ENCODE measurements at regions not wholly inside any gene's neighbourhood (a gene's known extent, or its start where the extent isn't known, plus 50 kb on each side); places are given as distances from the start of the nearest gene placed in this dataset.

- no peak for TF ChIP-seq SIX5 (IDR thresholded peaks at IDR 0.05; ENCODE audit: borderline replicate concordance in 1 of 2, insufficient read depth in 1 of 2, low read depth in 1 of 2, low read length in 2 of 2)
- TF ChIP-seq RAD21 (CRISPR knock-in tag; conservative IDR thresholded peaks at IDR 0.05 in 1 of 2, IDR thresholded peaks at IDR 0.05 in 1 of 2): peak; percentile 77 to 78
- TF ChIP-seq, protein P1, sequence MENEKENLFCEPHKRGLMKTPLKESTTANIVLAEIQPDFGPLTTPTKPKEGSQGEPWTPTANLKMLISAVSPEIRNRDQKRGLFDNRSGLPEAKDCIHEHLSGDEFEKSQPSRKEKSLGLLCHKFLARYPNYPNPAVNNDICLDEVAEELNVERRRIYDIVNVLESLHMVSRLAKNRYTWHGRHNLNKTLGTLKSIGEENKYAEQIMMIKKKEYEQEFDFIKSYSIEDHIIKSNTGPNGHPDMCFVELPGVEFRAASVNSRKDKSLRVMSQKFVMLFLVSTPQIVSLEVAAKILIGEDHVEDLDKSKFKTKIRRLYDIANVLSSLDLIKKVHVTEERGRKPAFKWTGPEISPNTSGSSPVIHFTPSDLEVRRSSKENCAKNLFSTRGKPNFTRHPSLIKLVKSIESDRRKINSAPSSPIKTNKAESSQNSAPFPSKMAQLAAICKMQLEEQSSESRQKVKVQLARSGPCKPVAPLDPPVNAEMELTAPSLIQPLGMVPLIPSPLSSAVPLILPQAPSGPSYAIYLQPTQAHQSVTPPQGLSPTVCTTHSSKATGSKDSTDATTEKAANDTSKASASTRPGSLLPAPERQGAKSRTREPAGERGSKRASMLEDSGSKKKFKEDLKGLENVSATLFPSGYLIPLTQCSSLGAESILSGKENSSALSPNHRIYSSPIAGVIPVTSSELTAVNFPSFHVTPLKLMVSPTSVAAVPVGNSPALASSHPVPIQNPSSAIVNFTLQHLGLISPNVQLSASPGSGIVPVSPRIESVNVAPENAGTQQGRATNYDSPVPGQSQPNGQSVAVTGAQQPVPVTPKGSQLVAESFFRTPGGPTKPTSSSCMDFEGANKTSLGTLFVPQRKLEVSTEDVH (IDR thresholded peaks at IDR 0.05; ENCODE audit: low read depth, partially characterized antibody): no peak
These were observed 73.3 kb downstream of the TASL start (continued) for GRCh38 chrX:30504309-30504708.

DNA sequence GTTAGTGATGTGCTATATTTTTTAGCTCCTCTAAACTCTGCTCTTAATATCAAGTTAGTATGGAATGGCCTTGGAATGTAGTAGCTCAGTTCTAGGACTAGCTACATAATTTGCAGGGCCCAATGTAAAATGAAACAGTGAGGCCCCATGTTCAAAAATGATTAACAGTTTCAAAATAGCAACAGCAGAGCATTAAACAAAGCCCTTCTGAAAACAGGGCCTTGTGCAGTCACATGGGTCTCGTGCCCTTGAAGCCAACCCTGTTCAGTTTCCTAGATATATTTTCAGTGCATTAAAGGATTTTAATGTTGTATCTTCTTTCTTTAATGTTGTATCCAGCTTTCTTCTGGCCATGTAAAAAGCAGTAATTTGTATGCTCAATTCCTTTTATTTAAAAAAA lies 82.1 kb downstream of the TASL start:
- H3K79me2 ChIP-seq (ENCODE audit: control insufficient read depth, insufficient read depth, low read length): no peaks in the 10 kb centered on the region
- BruUV-seq (replicated peaks): no TSS peak
- no peaks in the 10 kb centered on the region for H3K9me3 ChIP-seq (replicated peaks; ENCODE audit: control insufficient read depth, insufficient read depth, low read depth, low read length)
- TF ChIP-seq ATF7 (IDR thresholded peaks at IDR 0.05) (no peak), ZNF277 (CRISPR knock-in tag; IDR thresholded peaks at IDR 0.05; ENCODE audit: borderline replicate concordance) (no peak), TGIF2 (CRISPR knock-in tag; IDR thresholded peaks at IDR 0.05) (no peak)
- TF ChIP-seq, protein P2, sequence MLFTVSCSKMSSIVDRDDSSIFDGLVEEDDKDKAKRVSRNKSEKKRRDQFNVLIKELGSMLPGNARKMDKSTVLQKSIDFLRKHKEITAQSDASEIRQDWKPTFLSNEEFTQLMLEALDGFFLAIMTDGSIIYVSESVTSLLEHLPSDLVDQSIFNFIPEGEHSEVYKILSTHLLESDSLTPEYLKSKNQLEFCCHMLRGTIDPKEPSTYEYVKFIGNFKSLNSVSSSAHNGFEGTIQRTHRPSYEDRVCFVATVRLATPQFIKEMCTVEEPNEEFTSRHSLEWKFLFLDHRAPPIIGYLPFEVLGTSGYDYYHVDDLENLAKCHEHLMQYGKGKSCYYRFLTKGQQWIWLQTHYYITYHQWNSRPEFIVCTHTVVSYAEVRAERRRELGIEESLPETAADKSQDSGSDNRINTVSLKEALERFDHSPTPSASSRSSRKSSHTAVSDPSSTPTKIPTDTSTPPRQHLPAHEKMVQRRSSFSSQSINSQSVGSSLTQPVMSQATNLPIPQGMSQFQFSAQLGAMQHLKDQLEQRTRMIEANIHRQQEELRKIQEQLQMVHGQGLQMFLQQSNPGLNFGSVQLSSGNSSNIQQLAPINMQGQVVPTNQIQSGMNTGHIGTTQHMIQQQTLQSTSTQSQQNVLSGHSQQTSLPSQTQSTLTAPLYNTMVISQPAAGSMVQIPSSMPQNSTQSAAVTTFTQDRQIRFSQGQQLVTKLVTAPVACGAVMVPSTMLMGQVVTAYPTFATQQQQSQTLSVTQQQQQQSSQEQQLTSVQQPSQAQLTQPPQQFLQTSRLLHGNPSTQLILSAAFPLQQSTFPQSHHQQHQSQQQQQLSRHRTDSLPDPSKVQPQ (CRISPR knock-in tag; IDR thresholded peaks at IDR 0.05; ENCODE audit: borderline replicate concordance): no peak
- TF ChIP-seq, protein P3, sequence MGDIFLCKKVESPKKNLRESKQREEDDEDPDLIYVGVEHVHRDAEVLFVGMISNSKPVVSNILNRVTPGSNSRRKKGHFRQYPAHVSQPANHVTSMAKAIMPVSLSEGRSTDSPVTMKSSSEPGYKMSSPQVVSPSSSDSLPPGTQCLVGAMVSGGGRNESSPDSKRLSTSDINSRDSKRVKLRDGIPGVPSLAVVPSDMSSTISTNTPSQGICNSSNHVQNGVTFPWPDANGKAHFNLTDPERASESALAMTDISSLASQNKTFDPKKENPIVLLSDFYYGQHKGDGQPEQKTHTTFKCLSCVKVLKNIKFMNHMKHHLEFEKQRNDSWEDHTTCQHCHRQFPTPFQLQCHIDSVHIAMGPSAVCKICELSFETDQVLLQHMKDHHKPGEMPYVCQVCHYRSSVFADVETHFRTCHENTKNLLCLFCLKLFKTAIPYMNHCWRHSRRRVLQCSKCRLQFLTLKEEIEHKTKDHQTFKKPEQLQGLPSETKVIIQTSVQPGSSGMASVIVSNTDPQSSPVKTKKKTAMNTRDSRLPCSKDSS (IDR thresholded peaks at IDR 0.05; ENCODE audit: low read depth, partially characterized antibody): no peak
- no peaks in the 10 kb centered on the region for H3K36me3 ChIP-seq (ENCODE audit: control insufficient read depth, insufficient read depth, low read length)
- H2AFZ ChIP-seq (ENCODE audit: low read depth, low read length): no peak overlapping the region
- ATAC-seq (no peak), FAIRE-seq (no peak), DNase-seq (ENCODE audit: extremely low read depth in 1 of 4, low spot score in 3 of 4) (no peak)
- in situ Hi-C loops (cut with MboI) (no loop called here), intact Hi-C loops (cut with micrococcal nuclease) (no loop called here)
- no peak overlapping the region for H3K4me3 ChIP-seq
- H3K9me1 ChIP-seq (ENCODE audit: control insufficient read depth, insufficient read depth, low read length): no peaks in the 10 kb centered on the region
- WGBS (ENCODE audit: insufficient coverage, low coverage, missing lambda C conversion rate): 0% methylated on average over 1 of the region's 1 CpG
- H3K27ac ChIP-seq (ENCODE audit: extremely low read depth, low read depth, low read length): no peak overlapping the region
- CTCF ChIA-PET (ENCODE audit: low intra/inter-chr PET ratio): no interaction called here
- no peak overlapping the region for H3K9ac ChIP-seq (ENCODE audit: insufficient read depth in 1 of 2, low read depth in 2 of 2, low read length in 2 of 2)
- H3K4me1 ChIP-seq (replicated peaks in 1 of 2; ENCODE audit: control insufficient read depth in 2 of 2, insufficient read depth in 2 of 2, low read length in 2 of 2): no peaks in the 10 kb centered on the region
- H3K4me2 ChIP-seq (ENCODE audit: insufficient read depth, low read length): no peak overlapping the region
- no peaks in the 10 kb centered on the region for H3K27me3 ChIP-seq (ENCODE audit: control insufficient read depth in 2 of 2, insufficient read depth in 2 of 2, low read length in 2 of 2)
- POLR2A ChIA-PET: no interaction called here
- H4K20me1 ChIP-seq (replicated peaks; ENCODE audit: control insufficient read depth, insufficient read depth, low read length): no peaks in the 10 kb centered on the region

Measured in K562 (cell line).